Activated gamma-delta T cell treated with Interleukin-2 at 50 U/mL for 16 hours (primary cell): ENCODE measurements at regions not wholly inside any gene's neighbourhood (a gene's known extent, or its start where the extent isn't known, plus 50 kb on each side); places are given as distances from the start of the nearest gene placed in this dataset.

Experiments used
- DNase-seq: peaks from one replicate; pipeline ENCODE4 v3.0.0-alpha.2; 2020

GRCh38 chr6:170131351-170131750 is 159.5 kb downstream of the DLL1 start:
- no peak for DNase-seq

GRCh38 chr6:170130771-170131241 is 160.1 kb downstream of the DLL1 start:
- peak; percentile 2 for DNase-seq

- peak; percentile 1 for DNase-seq
Observed at GRCh38 chr6:170130201-170130621, 160.7 kb downstream of the DLL1 start.

- DNase-seq = no peak
Observed at GRCh38 chr6:170129691-170130171, 161.1 kb downstream of the DLL1 start.

GRCh38 chr6:170128811-170129681 is 161.8 kb downstream of the DLL1 start:
- DNase-seq = no peak

- no peak for DNase-seq
Observed at GRCh38 chr6:170128346-170128745, 162.5 kb downstream of the DLL1 start.

GRCh38 chr6:170127151-170127550 is 163.7 kb downstream of the DLL1 start:
- no peak for DNase-seq

- no peak for DNase-seq
Observed at GRCh38 chr6:170125456-170126300, 165.2 kb downstream of the DLL1 start.

GRCh38 chr6:170124836-170125235 is 166.0 kb downstream of the DLL1 start:
- no peak for DNase-seq

- no peak for DNase-seq
Observed at GRCh38 chr6:170124150-170124549, 166.7 kb downstream of the DLL1 start.

GRCh38 chr6:170122651-170123050 is 168.2 kb downstream of the DLL1 start:
- DNase-seq = no peak

GRCh38 chr6:170117111-170117972 is 173.5 kb downstream of the DLL1 start:
- DNase-seq = no peak

- peak; percentile 2 for DNase-seq
Observed at GRCh38 chr6:170116636-170117035, 174.2 kb downstream of the DLL1 start.

- DNase-seq = peak; percentile 0
Observed at GRCh38 chr6:170114956-170115855, 175.7 kb downstream of the DLL1 start.

- DNase-seq = peak; percentile 0
Observed at GRCh38 chr6:170114187-170114945, 176.5 kb downstream of the DLL1 start.

- DNase-seq = peak; percentile 1
Observed at GRCh38 chr6:170113141-170113540, 177.7 kb downstream of the DLL1 start.

GRCh38 chr6:170112583-170112860 is 178.4 kb downstream of the DLL1 start:
- peak; percentile 1 for DNase-seq

GRCh38 chr6:170111816-170112582 is 178.9 kb downstream of the DLL1 start:
- peak; percentile 2 for DNase-seq

- no peak for DNase-seq
Observed at GRCh38 chr6:170111141-170111664, 179.7 kb downstream of the DLL1 start.
